Endothelial cell of hepatic sinusoid (primary cell): ENCODE measurements at regions not wholly inside any gene's neighbourhood (a gene's known extent, or its start where the extent isn't known, plus 50 kb on each side); places are given as distances from the start of the nearest gene placed in this dataset.

Source experiments
- in situ Hi-C: cut with HindIII; loops from 2 replicates; pipeline ENCODE4 v1.10.0; 2017; ENCODE audit warnings: low sequenced_read_pairs

DNA sequence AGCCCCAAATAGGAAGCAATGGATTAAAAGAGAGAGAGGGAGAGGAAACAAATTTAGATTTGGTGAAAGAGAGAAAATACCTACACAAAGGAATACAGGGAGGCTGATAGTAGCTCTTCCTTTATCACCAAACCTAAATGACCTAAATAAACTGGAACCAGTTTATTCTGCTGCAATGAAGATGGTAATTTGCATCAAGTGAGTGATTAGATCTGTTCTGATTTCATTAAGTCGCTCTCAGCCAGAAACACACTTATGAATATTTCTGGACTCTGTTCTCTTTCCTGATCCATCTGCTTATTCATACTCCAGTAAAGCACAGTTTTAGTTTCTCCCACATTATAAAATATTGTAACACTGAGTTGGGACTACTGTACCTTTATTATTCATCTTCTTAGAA is 83.4 kb upstream of the BMP5 start:
- in situ Hi-C loops, result no loop called here

DNA sequence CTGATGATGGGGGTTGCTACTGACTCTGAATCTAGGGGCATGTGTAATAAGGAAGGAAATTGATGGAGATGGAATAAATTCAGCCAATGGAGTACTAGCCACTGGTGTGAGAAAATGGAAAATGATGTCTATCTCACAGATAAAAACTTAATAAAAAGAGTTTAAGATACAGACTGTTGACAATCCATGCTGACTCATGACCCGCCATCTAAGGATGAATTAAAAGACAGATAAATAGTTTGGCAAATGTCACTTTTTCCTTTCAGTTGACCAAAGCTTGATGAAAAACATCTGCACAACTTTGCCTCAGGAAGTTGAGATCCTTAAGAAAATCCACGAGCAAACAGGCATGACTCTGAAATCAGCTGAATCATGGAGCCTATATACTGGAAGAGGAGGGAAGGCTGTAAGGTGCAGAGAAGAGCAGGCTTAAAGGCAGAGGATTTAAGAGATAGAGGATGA is 82.6 kb upstream of the BMP5 start:
- in situ Hi-C loops, result no loop called here

DNA sequence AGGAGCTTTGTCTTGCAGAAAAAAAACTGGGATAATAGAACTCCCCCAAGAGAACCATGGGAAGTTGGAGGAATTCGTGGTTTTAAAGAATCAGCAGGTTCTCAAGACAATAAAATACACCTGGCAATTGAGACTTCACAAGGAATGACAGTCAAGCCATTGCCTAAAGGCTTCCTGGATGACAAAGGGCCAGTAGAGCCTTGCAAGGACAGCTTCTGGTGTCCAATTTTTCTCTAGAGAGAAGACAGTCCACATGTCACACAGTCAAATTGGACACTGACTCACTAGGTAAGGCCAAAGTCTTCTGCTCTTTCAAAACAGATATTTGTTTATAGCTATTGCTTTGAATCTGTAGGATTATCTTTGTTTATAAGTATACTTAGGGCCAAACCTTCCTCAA is 80.3 kb upstream of the BMP5 start:
- in situ Hi-C loops, result no loop called here

DNA sequence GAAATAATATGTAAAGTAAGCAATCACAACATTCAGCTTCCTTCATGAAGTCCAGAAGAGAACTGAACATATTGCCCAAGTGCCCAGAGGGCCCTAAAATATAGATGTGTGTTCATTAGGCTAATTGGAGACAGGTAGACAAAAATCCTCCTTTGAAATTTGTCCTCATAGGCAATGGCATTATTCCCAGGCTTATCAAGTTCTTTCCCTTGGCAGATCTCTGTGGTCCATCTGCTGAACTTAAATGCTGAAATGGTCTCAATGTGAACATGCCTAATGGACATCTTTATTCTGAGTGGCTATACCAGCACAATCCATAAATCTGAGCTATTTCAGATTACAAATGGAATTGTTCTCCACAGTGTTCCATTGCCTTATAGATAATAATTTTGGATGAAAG is 79.0 kb upstream of the BMP5 start:
- in situ Hi-C loops, result no loop called here

DNA sequence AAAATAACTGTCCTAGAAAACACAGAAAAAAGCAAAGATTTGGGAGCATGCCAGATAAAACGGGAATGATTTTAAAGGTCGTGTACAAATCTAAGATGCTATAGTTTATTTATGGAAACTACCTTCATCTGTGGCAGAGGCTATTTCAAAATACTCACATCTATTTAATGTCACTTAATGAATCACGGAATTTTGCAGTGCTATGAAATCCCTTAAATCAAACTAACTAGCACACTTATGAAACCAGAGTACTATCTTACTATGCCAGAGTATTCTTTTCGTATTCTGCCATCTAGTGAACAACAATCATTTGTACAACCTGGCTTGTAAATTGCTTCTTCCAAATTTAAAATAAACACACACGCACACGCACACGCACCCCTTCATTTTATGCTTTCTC is 77.9 kb upstream of the BMP5 start:
- in situ Hi-C loops, result no loop called here

DNA sequence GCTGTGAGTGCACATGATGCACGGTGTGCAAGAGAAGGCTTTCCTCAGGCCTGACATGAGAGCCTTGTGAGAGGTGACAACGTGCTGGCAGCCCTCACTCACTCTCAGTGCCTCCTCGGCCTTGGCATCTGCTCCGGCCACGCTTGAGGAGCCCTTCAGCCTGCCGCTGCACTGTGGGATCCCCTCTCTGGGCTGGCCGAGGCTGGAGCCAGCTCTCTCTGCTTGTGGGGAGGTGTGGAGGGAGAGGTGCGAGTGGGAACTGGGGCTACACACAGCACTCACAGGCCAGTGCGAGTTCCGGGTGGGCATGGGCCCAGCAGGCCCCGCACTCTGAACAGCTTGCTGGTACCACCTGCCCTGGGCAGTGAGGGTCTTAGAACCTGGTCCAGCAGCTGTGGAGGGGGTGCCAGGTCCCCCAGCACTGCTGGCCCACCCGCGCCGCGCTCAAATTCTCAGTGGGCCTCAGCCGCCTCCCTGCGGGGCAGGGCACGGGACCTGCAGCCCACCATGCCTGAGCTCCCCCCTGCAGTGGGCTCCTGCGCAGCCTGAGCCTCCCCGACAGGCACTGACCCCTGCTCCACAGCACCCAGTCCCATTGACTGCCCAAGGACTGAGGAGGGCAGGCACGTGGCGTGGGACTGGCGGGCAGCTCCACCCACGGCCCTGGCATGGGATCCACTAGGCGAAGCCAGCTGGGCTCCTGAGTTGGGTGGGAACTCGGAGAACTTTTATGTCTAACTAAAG is 74.9 kb upstream of the BMP5 start:
- in situ Hi-C loops, result no loop called here

DNA sequence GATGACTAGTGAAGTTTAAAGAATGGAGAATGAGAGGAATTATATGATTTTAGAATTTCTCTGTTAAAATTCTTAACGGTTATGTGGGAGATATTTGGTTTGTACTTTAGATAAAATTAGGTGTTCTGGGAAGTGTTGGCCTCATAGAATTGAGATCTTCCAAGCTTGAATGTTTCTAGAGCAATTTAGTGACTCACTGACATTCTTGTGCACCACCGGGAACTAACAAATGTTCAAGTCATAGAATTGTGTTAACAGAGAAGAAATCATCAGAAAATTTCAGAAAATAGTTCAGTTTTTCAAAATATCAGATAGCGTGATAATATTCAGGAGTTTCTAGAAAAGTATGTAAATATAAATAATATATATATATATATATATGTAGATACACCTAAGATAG is 67.9 kb upstream of the BMP5 start:
- in situ Hi-C loops, result loop anchor here (10.0 to 25.0 kb wide), 2 partner anchors 329 to 656 kb away; no protein-coding TSS in a partner anchor

DNA sequence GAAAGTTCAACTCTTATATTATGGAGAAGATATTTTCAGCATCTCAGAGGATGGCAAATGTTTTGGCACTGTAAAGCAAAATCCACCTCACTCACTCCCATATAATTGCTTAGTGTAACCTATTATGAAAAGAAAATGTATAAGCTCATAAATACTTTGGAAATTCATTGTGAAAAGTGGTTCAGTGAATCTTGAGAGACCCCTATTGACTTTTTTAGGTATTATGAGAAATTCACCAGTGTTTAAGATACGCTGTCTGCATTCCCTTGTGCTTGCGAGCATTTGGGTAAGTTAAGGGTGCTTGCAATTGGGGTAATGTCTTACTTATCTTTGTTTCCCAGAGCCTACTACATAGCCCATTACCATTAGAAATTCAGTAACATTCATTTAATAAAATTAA is 66.3 kb upstream of the BMP5 start:
- in situ Hi-C loops, result loop anchor here (10.0 to 25.0 kb wide), 2 partner anchors 327 to 654 kb away; no protein-coding TSS in a partner anchor

DNA sequence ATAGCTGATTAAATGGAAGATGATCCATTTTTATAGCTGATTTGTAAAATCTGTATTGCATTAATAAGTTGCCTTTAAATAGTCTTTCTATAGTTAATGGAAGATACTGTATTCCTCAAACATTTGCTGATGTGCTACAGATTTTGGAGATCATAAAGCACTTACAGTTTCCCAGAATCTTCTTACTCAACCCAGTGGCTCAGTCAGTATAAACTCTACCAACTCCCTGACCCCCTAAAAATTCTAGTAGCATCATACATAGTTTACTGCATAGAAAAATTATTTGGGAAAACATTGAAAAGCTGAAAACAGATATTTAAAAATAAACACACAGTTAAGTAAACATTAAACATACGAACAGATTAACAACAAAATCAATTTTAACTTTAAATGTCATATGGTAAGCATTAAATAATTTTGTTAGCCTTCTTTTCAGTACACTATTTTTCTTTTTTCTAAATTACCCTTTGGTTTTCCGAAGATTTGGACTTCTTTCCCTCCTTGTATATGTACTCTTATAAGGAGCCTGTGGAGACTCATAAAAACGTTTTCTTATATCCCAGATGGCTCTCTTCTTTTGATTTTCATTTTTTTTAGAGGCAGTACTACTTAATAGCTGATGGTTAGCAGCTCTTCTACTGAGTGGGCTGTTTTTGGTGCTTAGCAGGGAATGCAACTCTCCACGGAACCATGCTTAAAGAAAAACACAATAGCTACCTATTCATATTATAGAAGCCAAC is 62.7 kb upstream of the BMP5 start:
- in situ Hi-C loops, result loop anchor here (25.0 kb wide), 1 partner anchor 651 kb away; no protein-coding TSS in a partner anchor

DNA sequence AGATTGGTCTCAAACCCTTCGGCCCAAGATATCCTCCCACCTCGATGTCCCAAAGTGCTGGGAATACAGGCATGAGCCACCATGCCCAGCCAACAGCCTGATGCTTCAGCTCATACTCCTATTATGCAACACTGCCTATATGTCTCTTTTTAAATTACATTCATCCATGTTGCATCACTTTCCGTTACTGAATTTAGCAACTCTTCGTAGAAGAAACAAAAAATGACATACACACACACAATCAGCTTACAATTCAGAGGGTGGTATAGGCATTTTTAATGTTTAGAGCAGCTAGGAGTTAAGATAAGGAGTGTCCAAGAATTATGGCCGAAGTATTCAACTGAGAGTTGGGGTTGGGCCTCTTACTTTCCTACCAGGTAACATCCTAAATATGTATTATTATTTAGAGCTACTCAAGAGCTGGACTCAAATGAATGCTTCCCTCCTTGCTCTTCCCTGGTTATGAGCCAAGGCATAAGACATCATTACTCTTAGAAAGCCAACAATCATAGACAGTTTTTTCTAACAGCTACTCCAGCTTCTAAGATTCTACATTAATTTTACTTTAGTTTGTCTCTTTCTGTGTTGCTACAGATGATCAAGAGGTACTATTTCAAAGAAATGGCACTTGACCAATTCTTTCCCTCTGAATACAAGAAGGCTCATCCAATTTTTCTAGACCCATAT is 62.0 kb upstream of the BMP5 start:
- in situ Hi-C loops, result loop anchor here (25.0 kb wide), 1 partner anchor 650 kb away; no protein-coding TSS in a partner anchor

DNA sequence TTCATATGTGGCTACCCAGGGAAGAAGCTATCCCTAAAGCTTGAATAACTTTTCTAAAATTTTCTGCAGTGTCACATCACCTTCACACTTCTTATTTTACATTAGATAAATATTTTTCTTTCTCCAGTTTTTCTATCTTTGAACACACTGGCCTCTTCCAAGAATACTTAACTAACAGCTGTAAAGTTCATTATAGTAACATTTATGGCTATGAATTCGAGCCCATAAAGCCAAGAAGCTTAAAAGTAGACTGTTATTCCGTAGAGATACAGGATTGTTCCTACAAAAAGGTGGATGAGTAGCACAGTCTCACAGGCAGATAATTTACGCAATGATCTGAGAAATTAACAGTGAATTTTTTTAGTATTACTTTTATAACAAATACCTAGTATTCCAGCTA is 55.7 kb upstream of the BMP5 start:
- in situ Hi-C loops, result loop anchor here (25.0 kb wide), 1 partner anchor 644 kb away; no protein-coding TSS in a partner anchor

DNA sequence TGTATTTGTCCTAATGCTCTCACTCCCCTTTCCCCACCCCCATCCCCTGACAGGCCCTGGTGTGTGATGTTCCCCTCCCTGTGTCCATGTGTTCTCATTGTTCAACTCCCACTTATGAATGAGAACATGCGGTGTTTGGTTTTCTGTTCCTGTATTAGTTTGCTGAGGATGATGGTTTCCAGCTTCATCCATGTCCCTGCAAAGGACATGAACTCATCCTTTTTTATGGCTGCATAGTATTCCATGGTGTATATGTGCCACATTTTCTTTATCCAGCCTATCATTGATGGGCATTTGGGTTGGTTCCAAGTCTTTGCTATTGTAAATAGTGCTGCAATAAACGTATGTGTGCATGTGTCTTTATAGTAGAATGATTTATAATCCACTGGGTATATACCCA is 52.3 kb upstream of the BMP5 start:
- in situ Hi-C loops, result loop anchor here (25.0 kb wide), 1 partner anchor 640 kb away; no protein-coding TSS in a partner anchor

DNA sequence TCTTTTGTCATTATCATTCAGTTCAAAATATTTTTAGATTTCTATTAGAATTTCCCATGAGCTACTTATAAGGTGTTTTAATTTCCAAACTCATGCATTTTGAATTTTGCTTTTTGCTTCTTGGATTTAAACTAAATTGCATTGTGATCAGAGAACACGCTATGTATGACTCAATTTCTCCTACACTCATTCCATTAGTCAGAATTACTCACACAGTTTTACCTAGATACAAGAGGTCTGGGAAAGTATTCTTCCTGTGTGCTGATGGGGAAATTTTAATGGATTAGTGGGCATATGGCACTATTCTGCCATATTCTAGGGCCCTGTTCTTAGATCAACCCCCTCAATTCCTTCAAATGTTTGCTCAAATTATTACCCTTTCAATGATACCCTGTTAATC is 49.9 kb upstream of the BMP5 start:
- in situ Hi-C loops, result loop anchor here (25.0 kb wide), 1 partner anchor 638 kb away; no protein-coding TSS in a partner anchor
